GM18867 (cell line): ENCODE measurements at regions not wholly inside any gene's neighbourhood (a gene's known extent, or its start where the extent isn't known, plus 50 kb on each side); places are given as distances from the start of the nearest gene placed in this dataset.
A peak's percentile ranks its signal among the peaks of the same experiment; 100 is the strongest.
"Not testable (repeated sequence)": the region's sequence is repeated elsewhere in the genome, so short reads cannot be mapped to it uniquely, and the experiment has no call there.

Experiments
- ATAC-seq: cut with Tn5 transposase; IDR thresholded peaks from one replicate; pipeline ENCODE4 v1.9.1; 2021; ENCODE audit warnings: mild to moderate bottlenecking, moderate library complexity; ENCODE audit not compliant: unreplicated experiment

- ATAC-seq: peak; percentile 46
Observed at GRCh38 chr7:156547884-156548561, 92.6 kb upstream of the RNF32 start.

GRCh38 chr7:156545979-156546378 is 94.6 kb upstream of the RNF32 start:
- ATAC-seq: no peak

- ATAC-seq: no peak
Observed at GRCh38 chr7:156544919-156545715, 95.5 kb upstream of the RNF32 start.

- ATAC-seq: no peak
Observed at GRCh38 chr7:156543699-156544598, 96.6 kb upstream of the RNF32 start.

- ATAC-seq: no peak
Observed at GRCh38 chr7:156540619-156541165, 99.9 kb upstream of the RNF32 start.

- ATAC-seq: no peak
Observed at GRCh38 chr7:156539999-156540398, 100.6 kb upstream of the RNF32 start.

GRCh38 chr7:156537006-156537405 is 103.6 kb upstream of the RNF32 start:
- ATAC-seq: no peak

GRCh38 chr7:156534925-156535324 is 105.6 kb upstream of the RNF32 start:
- no peak for ATAC-seq

GRCh38 chr7:156533964-156534363 is 106.6 kb upstream of the RNF32 start:
- ATAC-seq: no peak

- no peak for ATAC-seq
Observed at GRCh38 chr7:156533420-156533819, 107.2 kb upstream of the RNF32 start.

GRCh38 chr7:156532016-156532602 is 108.5 kb upstream of the RNF32 start:
- ATAC-seq: no peak

- no peak for ATAC-seq
Observed at GRCh38 chr7:156529956-156530355, 110.6 kb upstream of the RNF32 start.

GRCh38 chr7:156527458-156527890 is 113.1 kb upstream of the RNF32 start:
- no peak for ATAC-seq

GRCh38 chr7:156524818-156525597 is 115.6 kb upstream of the RNF32 start:
- no peak for ATAC-seq

- no peak for ATAC-seq
Observed at GRCh38 chr7:156523447-156524048, 117.0 kb upstream of the RNF32 start.

- ATAC-seq: no peak
Observed at GRCh38 chr7:156522801-156523200, 117.8 kb upstream of the RNF32 start.

GRCh38 chr7:156519070-156519469 is 121.5 kb upstream of the RNF32 start:
- ATAC-seq: no peak

GRCh38 chr7:156518466-156518865 is 122.1 kb upstream of the RNF32 start:
- ATAC-seq: no peak

- not testable (repeated sequence) for ATAC-seq
Observed at GRCh38 chr7:156517858-156518257, 122.7 kb upstream of the RNF32 start.
